Activated CD8-positive, alpha-beta memory T cell treated with anti-CD3 and anti-CD28 coated beads, Interleukin-2, amount 50 U/mL, for 24 hours (primary cell): ENCODE measurements at regions not wholly inside any gene's neighbourhood (a gene's known extent, or its start where the extent isn't known, plus 50 kb on each side); places are given as distances from the start of the nearest gene placed in this dataset.

Source experiments
- DNase-seq: peaks from one replicate; pipeline ENCODE4 v3.0.0-alpha.2; 2020; ENCODE audit errors: extremely low read depth

DNA sequence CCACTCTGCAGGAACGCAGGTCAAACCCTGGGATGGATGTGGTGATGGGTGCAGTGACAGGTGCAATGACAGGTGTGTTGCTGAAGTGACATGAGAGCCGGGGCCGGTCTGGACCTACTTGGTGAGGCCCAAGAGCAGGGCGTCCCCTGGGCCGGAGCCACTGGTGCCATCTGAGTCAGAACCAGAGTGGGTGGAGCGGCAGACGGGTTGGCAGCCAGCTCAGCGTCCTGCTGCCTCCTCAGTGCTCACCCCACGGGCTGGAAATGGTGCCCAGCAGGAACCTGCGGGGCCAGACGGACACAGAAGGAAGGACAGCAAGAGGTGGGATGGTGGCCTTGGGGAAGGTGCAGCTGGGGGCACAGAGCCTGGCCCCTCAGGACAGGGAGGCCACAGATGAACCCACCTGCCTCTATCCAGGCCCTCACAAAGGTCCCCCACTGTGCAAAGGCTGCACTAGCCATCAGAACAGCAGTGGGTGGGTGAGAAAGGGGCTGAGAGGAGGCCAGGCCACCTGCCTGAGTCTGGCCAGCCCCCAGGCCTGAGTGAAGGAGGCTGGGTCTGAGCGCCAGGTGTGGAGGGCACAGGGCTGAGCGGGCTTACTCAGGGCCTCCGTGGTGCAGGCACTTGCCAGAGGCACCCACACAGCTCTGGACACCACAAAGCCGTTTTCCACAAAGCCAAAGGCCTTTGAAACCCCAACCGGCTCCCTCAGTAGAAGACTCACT, 129.0 kb upstream of the PPP2R2D start:
- no peak for DNase-seq

DNA sequence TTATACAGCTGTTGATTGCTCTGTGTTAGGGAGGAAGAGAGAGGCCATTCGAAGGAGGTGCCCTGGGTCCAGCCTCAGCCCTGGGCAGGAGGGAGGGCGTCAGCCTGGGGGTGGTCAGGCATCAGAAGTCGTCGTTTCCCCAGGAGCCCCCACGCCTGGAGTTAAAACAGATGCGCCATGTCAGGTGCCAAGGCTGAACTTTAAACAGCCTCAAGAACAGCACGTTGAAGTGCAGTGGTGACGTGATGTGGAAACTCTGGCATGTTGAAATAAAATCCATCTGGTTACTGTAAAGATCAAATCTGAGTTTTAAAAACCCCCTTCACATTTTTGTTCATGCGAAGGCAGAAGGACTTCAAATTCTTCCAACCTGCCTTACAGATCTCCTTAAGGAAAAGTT, 128.4 kb upstream of the PPP2R2D start:
- DNase-seq, result no peak

DNA sequence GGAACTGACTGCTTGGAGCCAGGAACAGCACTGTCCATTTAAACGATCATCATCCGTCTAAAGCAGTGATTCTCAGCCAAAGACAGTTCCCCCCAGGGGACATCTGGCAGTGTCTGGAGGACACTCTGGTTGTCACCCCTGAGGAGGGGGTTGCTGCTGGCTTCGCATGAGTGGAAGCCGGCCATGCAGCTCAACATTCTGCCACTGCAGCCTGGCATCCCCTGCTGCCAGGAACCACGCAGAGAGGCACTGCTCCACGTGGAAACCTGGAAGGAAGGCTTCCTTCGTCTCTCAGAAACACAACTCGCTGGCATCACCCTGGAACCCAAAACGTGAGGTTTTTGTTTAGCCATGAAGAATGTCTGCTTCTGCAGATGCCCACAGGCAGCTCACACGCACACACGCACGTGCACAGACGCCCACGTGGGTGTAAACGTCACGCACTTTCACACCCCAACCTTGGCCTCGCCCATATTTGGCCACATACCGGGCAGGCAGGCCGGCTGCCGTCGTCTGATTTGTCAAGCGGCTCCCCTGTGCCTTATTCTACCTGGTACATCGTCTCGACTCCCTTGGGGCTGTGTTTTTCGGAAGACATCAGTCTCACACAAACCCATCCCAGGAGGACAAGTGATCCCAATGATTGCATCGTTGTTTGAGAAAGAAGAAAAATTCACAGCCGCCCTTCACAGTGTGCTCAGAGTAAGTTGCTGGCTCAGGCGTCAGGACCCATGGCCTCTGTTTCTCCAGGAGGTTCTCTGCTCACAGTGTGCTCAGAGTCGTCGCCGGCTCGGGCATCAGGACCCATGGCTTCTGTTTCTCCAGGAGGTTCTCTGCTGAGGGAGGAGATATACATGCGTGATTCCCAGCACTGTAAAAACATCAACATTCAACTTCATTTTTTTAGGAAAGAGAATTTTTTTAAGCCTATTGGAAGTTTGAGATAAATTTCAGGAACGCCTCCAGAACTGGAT, 127.2 kb upstream of the PPP2R2D start:
- no peak for DNase-seq

DNA sequence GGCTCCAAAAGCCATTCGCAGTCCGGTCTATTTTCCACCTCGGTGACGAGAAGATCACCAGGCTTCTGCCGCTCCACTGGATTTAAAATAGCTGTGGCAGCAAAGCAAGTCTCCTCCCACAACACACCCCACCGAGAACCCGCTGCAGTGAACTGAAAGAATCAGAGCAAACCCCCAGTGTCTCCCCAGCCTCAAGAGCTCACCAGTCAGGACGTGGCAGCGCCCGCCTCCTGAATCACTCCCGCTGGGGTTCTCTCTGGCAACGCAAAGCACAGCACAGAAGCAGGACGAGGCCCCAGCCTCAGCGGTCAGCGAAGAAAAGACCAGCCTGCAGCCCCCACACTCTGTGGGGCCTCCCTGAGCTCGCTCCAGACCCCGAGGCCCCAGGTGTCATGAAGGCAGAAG, 126.1 kb upstream of the PPP2R2D start:
- DNase-seq, result no peak

DNA sequence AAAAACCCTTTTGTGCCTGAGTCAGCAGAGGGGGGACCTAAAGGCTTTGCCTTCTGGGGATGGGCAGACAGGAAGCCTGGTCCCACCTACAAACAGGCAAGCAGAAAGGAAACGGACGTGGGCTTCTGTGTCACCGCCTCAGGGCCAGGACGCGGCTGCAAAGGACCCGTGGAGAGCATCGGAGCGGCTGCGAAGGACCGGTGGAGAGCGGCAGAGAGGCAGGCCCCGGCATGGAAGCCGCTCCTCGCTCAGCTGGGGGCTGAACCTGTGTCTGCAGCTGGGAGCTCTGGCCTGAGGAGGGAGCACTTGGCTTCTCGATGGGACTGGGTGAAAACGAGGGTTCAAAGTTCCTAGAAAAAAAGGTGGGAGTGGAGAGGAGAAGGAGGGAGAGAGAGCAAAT, 125.4 kb upstream of the PPP2R2D start:
- no peak for DNase-seq

DNA sequence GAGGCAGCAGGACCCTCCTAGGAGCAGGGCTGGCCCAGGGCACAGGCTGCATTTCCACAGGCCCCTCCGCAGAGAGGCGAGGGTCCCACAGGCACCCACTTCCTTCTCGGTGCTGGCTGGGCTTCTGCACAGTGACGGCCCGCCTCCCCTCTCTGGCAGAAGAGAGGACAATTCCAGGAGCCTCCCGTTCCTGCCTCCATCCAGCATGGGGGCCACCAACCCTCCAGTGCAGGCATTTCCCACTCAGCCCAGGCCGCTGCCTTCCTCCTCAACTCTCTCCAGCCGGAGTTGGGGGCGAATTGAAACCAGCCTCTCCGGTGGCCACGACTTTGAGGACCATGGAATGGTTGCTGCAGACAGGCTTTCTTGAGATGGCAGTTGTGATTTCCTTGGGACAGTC, 125.0 kb upstream of the PPP2R2D start:
- DNase-seq, result no peak

DNA sequence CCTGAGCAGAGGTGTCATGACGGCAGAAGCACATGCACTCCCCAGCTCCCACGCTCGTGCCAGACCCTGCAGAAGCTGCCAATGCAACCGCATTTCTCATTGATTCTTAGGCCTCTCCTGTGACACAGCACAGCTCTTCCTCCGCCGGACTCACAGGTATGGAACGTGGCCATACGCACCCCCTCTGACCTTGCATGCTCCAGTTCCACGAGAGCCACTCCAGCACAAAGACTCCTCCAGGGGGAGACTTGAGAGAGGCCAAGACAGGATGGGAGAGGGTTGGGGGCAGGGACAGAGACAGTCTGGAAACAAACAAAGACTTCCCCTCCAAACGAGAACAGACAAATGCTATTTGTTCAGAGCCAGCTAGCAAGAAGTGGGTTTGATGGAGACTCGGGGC, 124.3 kb upstream of the PPP2R2D start:
- no peak for DNase-seq

DNA sequence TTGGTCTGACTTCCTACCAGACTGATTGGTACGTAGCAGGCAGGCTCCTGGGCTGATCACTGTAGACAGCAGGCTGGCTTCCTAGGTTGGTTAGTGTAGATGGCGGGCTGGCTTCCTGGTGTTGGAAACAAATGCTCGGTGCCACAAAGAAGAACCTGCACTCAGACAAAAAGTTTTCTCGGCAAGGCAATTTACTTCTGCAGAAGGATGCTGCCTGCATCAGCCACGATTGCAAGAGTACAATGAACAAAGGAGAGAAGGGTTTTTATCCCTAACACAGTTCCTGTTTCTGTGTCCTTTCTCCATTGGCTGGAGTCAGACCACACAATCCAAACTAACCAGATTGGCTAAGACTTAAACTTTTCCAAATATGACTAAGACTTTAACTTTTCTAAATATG, 123.6 kb upstream of the PPP2R2D start:
- DNase-seq, result no peak

DNA sequence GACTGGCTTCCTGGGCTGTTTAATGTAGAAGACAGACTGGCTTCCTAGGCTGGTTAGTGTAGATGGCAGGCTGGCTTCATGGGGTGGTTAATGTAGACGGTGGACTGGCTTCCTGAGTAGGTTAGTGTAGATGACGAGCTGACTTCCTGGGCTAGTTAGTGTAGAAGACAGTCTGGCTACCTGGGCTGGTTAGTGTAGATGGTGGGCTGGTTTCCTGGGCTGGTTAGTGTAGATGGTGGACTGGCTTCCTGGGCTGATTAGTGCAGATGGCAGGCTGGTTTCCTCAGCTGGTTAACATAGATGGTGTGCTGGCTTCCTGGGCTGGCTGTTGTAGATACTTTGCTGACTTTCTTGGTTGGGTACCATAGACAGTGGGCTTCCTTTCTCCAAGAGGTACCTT, 122.9 kb upstream of the PPP2R2D start:
- DNase-seq, result no peak

DNA sequence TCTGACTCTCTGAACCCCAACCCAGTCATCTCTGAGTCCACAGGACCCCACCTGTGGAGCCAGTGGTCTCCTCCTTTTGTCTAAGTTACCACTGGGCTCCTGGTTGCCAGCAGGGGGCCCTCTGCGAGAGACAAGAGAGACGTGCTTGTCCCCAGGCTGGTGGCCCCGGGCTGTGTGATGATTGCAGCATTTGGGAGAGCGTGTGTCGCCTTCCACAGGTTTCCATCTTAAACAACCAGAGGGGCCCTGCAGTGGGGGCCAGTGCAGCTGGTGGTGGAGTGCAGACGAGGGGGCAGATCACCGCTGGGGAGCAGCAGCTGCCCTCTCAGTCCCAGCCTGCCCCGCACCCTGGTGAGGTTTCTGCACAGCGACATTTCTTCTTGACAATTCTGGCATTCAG, 122.4 kb upstream of the PPP2R2D start:
- DNase-seq, result no peak

DNA sequence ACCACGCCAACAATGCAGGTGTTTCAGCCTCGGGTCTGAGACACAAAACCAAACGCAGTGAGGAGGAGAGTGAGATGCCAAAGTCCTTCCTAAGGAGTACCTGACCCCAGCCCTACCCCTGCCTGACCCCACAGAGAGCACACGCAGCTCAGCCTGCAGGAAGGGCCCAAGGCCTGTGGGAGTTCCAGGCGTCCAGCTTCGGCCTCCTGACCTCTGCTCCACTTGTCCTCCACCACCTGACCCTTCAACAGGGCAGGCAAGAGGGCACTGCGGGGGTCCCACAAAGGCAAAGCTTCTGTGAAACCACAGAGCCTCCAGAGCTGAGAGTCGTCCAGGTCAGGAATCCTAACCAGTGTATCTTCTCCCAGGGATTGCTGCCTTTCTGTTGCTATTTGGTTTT, 122.0 kb upstream of the PPP2R2D start:
- no peak for DNase-seq

DNA sequence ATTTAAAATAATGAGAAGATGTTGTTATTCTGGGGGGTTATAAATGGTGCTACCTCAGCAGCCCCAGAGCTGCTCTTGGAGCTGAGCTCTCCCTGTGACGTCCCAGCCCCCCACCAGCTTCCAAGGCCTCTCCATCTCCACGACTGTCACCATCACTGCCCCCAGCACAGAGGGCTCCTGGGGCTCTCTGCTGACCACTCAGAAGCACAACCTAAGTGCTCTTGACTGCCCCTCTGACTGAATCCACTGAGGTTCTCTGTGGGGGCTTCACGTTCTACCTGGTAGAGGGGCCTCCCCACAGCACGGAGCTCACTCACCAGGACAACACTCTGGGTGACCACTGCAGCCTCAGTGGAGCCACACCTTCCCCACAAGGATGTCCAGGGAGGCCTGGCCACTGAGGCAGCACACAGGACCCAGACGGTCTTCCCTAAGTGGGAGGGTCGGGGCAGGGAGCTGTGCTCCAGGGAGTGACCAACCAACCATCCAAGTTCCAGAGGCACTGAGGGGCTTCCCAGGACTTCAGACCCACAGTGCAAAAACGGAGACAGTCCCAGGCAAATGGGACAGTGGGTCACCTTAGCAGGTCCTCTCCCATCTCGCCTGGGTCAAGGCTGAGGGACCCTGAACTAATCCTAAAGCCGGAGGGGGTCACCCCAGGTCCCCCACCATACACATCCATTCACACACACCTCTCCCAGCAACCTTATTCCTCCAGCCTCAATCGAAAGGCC, 121.0 kb upstream of the PPP2R2D start:
- DNase-seq, result no peak

DNA sequence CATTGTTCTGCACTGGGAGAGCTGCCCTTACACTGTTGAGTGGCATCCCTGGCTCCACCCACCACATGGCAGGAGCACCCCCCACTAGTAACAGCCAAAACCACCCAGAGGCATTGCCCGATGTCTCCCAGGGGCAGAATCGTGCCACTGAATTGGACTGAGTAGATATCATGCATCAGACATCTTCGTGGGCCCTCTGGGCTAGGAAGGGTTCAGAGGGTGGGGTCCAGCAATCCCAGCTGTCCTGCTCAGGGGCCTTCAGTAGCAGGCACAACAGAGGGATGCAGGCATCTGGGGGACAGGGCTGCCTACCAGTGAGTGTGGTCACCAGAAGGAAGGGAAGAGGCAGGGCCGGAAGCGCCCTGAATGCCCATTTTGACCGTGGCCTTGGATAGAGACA, 119.7 kb upstream of the PPP2R2D start:
- DNase-seq, result no peak

DNA sequence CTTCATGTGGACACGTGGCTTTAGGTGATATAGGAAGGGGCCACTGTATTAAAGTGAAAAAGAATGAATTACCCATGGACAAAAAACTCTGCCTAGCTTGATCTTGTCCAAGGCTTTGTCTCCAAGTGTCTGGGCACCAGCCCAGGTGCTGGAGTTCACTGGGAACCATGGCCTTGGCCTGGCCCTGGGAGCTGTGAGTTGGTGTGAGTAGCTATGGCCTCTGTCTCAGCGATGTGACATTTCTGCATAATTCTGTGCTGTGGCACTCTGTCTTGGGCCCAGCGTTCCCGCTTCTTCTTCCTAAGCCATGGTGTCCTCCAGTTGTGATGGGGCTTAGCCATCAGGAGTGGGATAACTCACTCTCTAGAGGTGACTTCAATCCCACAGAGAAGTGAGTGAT, 119.0 kb upstream of the PPP2R2D start:
- no peak for DNase-seq

DNA sequence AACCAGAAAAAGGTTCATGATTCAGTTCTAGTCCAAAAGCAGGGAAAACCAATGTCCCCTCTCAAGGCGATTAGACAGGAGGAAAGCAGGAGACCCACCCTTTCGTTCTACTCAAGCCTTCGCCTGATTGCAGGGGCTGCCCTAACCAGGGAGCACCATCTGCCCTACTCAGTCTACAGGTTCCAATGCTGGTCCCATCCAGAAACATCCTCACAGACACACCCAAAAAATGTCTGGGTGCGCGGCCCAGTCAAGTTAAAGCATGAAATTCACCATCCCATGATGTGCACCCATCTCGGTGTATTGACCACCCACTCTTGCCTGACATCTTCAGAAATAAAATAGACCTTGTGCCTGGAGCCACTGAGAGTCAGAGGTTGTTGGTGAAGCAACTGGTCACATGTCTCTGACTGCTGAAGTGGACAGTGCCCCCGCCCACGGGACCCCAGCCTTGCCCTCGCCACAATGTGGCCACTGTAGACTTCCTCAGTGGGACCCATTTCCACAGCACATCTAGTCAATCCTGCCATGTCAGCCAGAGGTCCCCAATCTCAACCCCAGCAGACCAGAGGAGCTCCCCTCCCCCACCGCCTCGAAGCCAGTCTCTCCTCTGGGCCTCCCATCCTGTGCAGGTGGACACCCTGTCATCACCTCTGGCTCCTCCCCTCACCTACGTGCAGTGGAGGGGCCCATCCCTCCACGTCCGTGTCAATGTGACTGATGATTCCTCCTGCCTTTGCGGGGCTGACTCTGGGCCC, 116.3 kb upstream of the PPP2R2D start:
- DNase-seq, result no peak

DNA sequence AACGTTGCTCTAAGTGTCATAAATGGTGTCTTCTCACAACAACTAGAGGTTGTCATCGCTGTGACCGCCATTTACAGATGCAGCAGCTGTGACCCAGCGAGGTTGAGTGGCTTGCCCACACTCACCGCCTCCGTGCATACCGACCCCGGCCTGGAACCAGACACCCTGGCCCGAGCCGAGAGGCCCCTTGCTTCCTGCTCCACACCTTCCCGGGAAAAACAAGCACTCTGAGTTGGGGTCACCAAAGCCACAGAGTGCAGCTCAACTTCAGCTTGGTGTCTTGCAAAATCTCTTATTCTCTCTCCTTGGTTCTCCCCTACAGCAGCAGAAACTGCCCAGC, 115.7 kb upstream of the PPP2R2D start:
- DNase-seq, result no peak

DNA sequence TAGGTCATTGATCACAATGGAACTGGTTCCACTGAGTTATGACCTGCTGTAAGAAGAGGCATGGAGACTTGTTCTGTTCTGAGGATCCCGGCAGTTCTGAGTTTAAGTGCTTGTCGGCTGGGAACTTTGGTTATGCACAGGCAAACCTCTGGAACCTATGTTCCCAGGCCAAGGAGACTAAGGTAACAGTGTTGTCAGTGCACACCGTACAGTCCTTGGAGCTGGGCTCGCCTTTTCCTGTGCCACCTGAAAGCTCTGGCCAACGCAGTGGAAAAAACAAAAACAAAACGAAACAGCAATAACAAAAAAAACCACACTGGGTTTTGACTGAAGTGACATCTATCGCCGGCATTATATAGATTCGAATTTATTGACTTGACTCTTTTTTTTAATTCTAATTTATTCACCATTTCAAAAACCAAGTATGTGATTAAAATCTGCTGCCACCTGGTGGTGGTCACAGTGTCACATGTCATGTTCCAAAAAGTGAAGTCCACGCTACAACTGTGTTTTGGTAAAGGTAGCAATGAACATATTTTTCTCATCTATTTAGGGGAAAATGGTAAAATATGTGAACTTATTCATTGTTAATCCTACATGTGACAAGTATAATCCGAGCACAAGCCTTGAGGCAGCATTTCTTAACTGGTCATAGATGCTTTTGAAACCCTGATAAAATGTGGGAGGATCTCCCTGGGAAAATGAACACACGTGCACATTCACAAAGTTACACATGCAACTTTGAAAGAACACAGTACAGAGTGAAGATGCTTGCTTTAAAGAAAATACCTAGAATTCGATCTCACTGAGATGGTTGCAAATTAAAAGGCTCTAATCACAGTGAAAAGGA, 113.8 kb upstream of the PPP2R2D start:
- no peak for DNase-seq

DNA sequence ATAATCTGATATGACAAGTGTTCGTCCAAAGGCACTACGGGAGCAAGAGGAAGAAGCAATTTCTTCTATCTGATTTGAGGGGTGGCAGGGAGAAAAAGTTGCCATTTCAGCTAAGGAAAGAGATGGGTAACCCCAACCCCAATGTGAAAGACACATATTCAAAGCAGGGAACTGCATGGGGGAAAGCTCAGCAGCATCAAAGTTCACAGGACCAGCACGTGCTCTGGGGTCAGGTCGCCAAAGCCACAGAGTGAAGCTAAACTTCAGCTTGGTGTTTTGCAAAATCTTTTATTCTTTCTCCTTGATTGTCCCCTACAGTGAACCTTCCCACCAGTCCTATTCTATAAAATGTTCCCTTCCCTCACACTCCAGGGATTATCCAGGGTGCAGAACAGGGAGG, 112.8 kb upstream of the PPP2R2D start:
- no peak for DNase-seq

DNA sequence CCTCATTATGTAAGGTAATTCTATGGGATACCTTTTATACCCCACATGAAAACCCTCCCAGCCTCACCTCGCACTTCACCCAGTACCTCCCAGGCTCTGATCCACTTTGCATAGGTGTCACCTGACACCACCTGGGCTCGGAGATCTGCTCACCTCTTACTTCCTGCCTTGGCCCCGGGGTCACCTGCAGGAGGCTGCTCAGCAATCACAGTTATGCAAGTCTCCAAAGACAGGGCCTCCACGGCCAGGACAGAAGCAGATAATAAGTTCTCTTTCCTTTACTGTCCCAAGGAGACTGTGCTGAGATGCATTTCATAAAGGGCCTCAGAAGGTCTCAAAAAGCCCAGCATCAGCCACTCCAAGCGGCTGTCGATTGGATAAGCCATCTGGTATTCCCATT, 112.4 kb upstream of the PPP2R2D start:
- no peak for DNase-seq

DNA sequence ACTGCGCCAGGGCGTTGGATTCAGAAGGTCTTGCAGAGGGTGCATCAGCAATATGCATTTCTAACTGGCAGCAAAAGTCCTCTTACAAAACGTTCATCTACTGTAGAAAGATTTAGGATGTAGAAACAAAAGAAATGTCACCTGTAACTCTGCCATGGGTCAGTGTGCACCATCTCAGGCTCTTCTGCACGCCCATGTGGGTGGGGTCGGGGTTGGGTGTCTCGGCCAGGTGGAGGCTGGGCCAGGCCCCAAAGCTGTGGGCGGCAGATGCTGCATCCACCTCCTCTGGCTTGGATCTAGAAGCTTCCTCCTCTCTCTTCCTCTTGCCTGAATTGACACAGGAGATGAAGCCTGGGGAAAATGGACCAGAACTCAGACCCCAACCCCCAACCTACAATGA, 111.3 kb upstream of the PPP2R2D start:
- no peak for DNase-seq

DNA sequence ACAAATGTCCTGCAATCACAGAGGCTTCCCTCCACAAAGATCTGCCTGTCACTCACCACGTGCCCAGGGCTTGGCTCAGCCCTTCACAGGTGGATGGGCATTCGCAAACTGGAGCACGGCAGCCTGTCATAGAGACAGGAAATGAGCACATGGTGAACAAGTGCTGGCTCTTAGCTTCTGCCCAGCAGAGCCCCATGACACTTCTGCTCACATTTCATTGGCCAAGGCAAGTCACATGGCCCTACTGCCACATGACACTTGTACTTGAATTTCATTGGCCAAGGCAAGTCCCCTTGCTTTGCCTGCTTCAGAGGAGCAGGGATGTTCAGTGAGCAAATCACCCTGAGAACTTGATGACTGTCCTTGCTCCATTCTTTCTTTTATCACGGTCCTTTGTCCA, 110.8 kb upstream of the PPP2R2D start:
- DNase-seq, result peak; percentile 9
